AML-193 (cell line): ENCODE measurements at regions not wholly inside any gene's neighbourhood (a gene's known extent, or its start where the extent isn't known, plus 50 kb on each side); places are given as distances from the start of the nearest gene placed in this dataset.

Experiments used
- DNase-seq, 2 experiments: peaks; one replicate each; lab custom pipeline; 2025; lab: John Stamatoyannopoulos, UW

DNA sequence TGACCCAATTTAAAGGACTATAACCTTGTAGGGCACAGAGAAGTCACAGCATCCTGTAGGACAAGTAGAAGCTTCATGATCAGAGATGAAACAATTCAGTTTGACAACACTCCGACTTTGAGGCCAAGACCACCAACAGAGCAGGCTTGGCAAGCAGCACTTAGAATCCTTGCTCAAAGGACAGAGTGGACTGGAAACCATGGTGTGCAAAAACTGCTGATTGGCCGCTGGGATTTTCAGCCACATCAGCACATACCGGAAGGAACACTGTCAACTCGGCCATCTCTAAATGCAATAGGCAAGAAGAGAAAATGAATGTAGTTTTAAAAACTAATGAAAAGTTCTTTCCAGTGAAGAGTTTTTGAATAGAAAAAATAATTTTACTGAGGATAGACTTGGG is 92.0 kb upstream of the PRMT6 start:
- DNase-seq: no peak

DNA sequence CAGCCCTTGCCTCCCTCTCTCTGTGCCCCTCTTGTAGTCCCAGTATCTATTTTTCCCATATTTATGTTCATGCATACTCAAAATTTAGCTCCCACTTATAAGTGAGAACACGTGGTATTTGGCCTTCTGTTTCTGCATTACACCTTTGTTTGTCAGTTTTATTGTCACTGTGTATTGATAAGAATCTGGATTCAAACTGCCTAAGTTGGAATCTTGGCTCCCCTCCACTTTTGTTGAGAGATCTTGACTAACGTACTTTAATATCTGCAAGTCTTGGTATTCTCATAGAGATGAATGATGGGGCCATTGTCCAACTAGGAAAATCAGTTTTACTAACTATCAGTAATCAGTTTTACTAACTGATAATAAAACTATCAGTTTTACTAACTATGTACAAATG is 87.8 kb upstream of the PRMT6 start:
- DNase-seq: no peak

DNA sequence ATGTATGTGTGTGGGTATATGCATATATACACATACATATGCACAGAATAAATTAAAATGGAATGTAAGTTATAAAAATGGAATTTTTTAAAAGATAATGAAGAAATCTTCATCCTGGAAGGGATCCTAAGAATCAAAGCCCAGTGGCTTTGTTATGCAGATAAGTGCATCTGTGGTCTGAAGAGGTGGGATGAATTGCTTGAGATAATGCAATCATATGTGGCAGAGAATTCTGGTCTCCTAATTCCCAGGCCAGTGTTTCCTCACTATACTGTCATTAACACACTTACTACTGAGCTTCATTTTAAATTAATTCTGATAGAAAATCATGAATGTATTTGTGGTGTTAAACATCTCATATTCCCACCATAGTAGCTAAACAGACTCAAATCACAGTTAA is 86.7 kb upstream of the PRMT6 start:
- DNase-seq: no peak

DNA sequence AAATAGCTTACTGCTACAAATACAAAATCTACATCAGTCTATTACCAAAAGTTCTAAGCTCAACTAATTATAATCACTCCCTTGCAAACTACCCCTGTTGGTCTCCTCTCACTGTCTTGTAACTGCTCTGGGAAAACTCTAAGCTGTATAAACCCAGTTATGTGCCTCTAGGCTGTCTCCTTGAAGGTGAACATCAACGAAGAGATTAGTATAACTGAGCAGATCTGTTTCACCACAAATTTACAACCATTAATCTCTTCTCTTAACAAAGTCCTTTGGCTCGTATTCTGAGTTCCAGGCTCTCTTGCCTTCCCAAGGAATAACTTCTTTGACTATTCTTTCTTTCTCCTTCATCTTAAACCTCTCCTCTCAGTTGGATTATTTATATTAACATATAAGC is 84.4 kb upstream of the PRMT6 start:
- no peak for DNase-seq

DNA sequence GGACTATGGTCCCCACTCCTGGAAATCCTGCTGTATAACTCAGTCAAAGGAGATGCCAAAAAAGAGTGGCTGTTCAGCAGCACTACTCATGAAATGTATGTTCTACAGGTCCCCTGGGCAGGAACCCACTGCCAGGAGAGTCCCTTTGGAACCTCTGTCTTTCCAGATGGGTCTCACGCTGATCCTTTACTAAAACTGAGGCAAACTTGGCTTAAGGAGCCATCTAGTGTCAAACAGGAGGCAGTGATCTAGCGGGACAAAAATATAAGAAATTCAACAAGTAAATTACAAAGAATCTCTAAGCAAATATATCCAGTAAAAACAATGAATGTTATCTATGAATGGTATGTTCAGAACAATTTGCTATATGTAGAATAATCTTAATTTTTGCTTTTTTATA is 80.5 kb upstream of the PRMT6 start:
- no peak for DNase-seq

DNA sequence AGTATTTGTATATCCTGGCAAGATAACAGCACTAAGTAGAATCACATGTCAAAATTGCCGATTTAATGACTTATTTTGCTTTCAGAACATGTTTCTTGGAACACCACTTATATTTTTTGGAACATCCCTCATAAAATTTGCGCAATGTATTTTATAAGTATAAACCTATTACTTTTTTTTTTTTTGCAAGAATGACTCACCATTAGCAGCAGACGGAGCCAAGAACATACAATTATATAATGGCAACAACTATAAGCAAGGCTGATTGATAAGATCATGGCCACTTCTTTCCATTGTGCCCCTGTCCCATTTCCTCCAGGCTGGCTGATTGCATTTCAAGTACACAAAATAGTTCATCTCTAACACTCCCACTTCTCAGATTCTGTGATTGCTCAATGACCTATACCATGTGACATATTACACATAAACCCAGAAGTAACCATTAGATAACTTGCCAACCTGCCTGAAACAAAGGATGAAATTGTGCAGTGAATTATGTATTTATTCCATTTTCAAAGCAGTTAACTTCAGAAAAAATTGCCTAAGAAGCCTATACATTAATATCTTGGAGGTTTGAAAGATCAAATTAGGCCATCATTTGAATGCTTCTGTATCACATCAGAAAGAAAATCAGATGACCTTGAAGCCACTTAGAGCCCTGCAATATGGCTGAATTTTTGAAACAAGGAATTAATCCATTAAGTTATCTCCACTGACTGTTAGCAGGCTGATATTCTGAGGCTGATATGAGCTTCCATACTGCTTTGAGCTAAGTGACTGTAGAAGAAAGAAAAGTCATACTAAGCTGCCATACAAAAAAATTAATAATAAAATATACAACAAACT is 77.8 kb upstream of the PRMT6 start:
- DNase-seq: peak in 1 of 2 experiments; percentile 1

DNA sequence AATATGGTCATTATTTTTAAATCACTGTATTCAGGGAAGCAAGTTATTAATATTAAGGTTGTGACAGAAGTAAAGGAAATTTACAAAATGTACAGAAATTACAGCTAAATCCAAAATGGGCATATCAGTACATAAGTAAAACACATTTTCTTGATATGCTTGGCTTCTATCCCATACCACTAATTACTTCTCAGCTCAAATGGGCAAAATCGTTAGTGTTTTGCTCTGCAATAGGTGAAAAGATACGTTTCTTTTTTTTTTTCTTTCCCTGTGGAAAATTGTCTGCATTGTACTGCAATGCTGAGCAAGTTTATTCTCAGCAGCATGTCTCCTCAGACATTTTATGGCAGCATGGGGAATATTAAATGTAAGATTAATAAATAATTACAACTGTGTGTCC is 77.1 kb upstream of the PRMT6 start:
- DNase-seq: no peak

DNA sequence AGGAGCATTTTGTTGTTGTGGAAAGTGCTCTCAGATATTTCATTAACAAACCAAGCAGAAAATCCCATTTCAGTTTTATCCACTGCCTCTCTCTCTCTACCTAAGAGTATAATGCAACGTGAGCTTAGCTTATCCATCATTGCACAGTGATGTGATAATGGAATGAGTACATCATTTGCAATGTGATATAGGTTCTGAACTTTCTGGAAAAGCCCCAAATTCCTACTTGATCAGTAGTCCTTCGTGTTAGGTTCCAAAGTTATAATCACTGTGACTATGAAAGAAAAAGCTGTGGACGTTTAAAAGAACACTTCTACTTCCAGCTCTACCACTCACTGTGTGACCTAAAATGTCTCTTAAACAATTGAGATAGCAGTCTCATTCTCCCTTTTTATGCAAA is 76.4 kb upstream of the PRMT6 start:
- no peak for DNase-seq

DNA sequence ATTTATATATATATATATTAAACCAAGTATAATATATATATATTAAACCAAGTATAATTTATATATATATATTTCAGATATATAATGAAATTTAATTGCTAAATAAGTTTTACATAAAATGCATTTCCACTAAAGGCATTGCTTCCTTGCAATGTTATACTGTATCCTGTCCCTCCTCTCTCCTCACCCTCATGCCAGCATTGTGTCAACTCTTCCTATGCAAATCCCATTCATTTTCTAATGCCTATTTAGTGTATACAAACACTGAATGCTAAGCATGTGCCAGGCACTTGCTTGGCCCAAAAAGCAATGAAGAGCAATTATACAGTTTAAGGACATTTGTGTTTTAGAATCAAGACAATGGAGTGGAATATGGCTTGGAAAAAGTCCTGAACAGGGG is 71.7 kb upstream of the PRMT6 start:
- DNase-seq: no peak

DNA sequence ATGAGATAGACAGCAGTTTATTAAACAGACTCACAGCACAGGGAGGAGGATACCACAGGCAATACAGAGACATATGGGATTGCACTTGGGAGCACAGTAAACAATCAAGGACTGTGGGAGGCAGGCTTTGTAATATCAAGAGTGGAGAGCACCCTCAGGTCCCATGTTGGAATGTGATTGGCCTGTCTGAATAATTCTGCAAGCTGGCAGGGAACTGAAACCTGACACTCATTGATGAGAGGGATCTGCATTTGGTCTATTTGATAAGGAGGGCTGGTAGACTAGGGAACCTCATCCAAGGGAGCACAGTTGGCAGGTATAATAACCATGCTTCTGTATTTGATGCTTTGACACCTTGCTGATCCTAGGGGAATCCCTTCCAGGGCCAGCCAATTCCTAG is 69.9 kb upstream of the PRMT6 start:
- no peak for DNase-seq

DNA sequence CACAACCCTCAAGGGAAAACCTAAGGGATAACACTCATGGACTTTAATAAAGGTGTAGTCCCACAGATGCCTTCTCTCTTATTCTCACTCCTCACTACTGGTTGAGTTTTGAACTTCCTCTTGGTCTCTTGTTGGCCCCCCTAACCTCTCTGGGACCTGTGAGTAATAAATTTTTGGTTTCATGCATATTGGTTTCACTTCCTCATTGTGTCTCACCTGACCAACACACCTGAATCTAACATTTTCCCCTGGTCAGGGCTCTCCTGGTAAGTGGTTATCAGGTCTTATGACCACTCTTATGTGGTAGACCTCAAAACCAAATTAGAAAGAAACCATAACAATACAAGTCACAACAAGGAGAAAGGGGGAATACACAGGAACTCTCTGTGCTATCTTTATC is 60.5 kb upstream of the PRMT6 start:
- DNase-seq: no peak

DNA sequence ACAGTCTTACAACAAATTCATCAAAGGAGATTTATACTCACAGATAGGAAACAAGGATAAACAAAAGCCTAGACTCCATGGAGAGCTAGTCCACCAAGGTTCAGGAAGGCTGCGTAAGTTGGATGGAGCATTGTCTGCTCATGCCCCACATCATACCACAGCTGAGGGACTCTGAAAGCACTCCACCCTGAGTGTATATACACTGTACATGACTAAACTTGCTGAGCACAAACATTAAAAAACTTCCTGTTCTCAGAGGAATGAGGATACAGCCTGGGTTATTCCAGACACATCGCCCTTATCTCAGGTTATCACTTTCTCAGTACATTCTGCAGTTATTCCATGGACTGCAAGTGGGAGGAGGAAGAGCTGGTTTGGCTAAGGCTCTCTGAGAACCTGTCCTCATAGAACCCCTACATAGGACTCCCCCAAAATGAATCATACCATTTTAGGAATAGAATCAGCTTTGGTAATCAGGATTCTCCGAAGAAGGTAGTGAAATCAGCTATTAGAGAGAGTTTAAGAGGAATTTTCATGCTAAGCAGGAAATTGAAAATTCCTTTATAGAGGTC is 58.0 kb upstream of the PRMT6 start:
- no peak for DNase-seq

DNA sequence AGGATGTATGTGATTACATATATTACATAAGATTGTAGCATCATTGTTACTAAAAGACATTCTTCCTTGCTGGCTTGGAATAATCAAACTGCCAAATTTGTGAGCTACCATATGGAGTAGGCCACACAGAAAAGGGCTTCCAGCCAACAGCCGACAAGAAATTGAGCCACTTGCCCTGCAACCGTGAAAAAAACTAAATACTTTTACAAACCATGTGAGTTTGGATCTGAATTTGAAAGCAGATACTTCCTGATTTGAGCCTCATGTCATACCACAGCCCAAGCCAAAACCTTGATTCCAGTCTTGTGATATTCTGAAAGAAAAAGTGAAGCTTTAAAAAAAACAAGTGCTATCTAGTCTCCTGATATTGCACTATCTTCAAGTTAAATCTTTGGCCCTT is 55.6 kb upstream of the PRMT6 start:
- no peak for DNase-seq

DNA sequence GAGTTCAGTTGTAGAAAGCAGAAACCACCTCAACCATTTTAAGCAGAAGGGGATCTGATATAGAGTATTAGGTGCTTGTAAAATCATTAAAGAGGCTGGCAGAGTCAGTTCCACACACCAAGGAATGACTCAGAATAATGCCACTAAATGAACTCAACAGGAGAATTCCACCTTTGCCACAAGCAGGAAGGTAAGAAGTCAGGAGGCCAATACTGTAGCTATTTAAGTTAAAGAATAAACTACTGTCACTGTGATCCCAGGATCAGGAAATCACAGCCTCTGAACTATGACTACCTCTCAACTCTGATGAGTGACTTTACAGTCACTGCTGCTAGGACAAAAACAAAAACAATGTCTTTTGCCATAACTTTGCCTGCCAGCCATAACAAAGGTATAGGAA is 52.5 kb upstream of the PRMT6 start:
- DNase-seq: no peak

DNA sequence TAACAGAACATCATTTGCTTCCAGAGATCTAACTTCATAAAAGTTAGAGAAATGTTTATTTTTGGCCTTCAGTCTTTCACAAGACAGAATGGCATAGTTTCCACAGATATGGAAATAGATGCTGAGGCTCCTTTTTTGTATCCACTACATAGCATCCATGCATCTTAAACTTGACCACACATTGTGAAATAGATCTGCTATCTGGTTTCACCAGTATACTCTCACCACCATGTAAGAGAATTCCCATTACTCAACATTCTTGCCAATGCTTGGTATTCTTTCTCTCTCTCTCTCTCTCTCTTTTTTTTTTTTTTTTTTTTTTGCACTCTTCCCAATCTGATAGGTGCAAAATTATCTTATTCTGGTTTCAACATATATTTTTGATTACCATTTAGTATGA is 52.1 kb upstream of the PRMT6 start:
- no peak for DNase-seq
